Activated T-cell treated with anti-CD3 and anti-CD28 coated beads, Interleukin-2, amount 50 U/mL, for 72 hours (primary cell): ENCODE measurements at regions not wholly inside any gene's neighbourhood (a gene's known extent, or its start where the extent isn't known, plus 50 kb on each side); places are given as distances from the start of the nearest gene placed in this dataset.
"Not testable (repeated sequence)": the region's sequence is repeated elsewhere in the genome, so short reads cannot be mapped to it uniquely, and the experiment has no call there.

ENCODE experiments used
- ATAC-seq, 2 donors: fragments of 150-1000 bp; cut with Tn5 transposase; replicated peaks in 1 of 2; 2 replicates each; pipeline ENCODE4 v1.10.0; 2021; ENCODE audit warnings: moderate library complexity in 2 of 2, mild to moderate bottlenecking in 1 of 2
- DNase-seq, 2 donors: peaks; one replicate each; pipeline ENCODE4 v3.0.0; 2021 to 2022; ENCODE audit warnings: mixed read lengths in 1 of 2
- H3K27ac Mint-ChIP-seq: one replicate; pipeline ENCODE4 v1.8.0; 2022; ENCODE audit warnings: mild to moderate bottlenecking, moderate library complexity, mixed read lengths
- H3K27me3 Mint-ChIP-seq: one replicate; pipeline ENCODE4 v1.8.0; 2022; ENCODE audit warnings: low read depth, mixed read lengths
- H3K36me3 Mint-ChIP-seq, 2 donors: one replicate each; pipeline ENCODE4 v1.8.0; 2022; ENCODE audit warnings: mixed read lengths in 2 of 2, mild to moderate bottlenecking in 1 of 2; ENCODE audit not compliant: insufficient read depth in 2 of 2
- H3K4me1 Mint-ChIP-seq: one replicate; pipeline ENCODE4 v1.8.0; 2022; ENCODE audit warnings: low read depth, mixed read lengths
- H3K4me3 Mint-ChIP-seq, 2 donors: one replicate each; pipeline ENCODE4 v1.8.0; 2022; ENCODE audit warnings: mild to moderate bottlenecking in 2 of 2, mixed read lengths in 2 of 2, moderate library complexity in 2 of 2
- H3K9me3 Mint-ChIP-seq, 2 donors: one replicate each; pipeline ENCODE4 v1.8.0; 2022; ENCODE audit warnings: mixed read lengths in 2 of 2

- Mint-ChIP-seq H3K4me1 (no peaks in the 10 kb centered on the region), H3K27me3 (peaks cover 13% of the 10 kb centered on the region), H3K27ac (no peak overlapping the region), H3K36me3 (no peaks in the 10 kb centered on the region), H3K4me3 (no peak overlapping the region), H3K9me3 (peaks cover 0 to 4% of the 10 kb centered on the region in 2 donors)
- DNase-seq (no peak), ATAC-seq (no peak)
Measured at GRCh38 chrX:128518508-128518907, 466.3 kb upstream of the ACTRT1 start.

- Mint-ChIP-seq H3K36me3 (no peaks in the 10 kb centered on the region), H3K27me3 (peaks cover 13% of the 10 kb centered on the region), H3K4me1 (no peaks in the 10 kb centered on the region), H3K9me3 (peaks cover 0 to 4% of the 10 kb centered on the region in 2 donors), H3K27ac (no peak overlapping the region), H3K4me3 (no peak overlapping the region)
- DNase-seq = no peak
- no peak for ATAC-seq
Measured at GRCh38 chrX:128517691-128518090, 465.5 kb upstream of the ACTRT1 start.

GRCh38 chrX:128504496-128504895 is 452.3 kb upstream of the ACTRT1 start:
- no peaks in the 10 kb centered on the region for H3K4me1 Mint-ChIP-seq
- ATAC-seq (no peak), DNase-seq (no peak)
- no peaks in the 10 kb centered on the region for H3K36me3 Mint-ChIP-seq
- H3K27ac Mint-ChIP-seq = no peak overlapping the region
- no peak overlapping the region for H3K4me3 Mint-ChIP-seq
- no peaks in the 10 kb centered on the region for H3K27me3 Mint-ChIP-seq
- H3K9me3 Mint-ChIP-seq = no peaks in the 10 kb centered on the region

GRCh38 chrX:128464116-128464515 is 411.9 kb upstream of the ACTRT1 start:
- Mint-ChIP-seq H3K27me3 (no peaks in the 10 kb centered on the region), H3K4me3 (no peak overlapping the region), H3K4me1 (no peaks in the 10 kb centered on the region), H3K9me3 (peaks cover 0 to 2% of the 10 kb centered on the region in 2 donors), H3K27ac (no peak overlapping the region), H3K36me3 (no peaks in the 10 kb centered on the region)
- DNase-seq (no peak), ATAC-seq (no peak)

GRCh38 chrX:128460835-128461234 is 408.6 kb upstream of the ACTRT1 start:
- Mint-ChIP-seq H3K4me1 (no peaks in the 10 kb centered on the region), H3K27ac (no peak overlapping the region), H3K27me3 (no peaks in the 10 kb centered on the region), H3K4me3 (no peak overlapping the region), H3K9me3 (peaks cover 0 to 2% of the 10 kb centered on the region in 2 donors), H3K36me3 (no peaks in the 10 kb centered on the region)
- ATAC-seq (no peak), DNase-seq (no peak)

- H3K27ac Mint-ChIP-seq = no peak overlapping the region
- no peak overlapping the region for H3K4me3 Mint-ChIP-seq
- peaks cover 2 to 6% of the 10 kb centered on the region in 2 donors for H3K36me3 Mint-ChIP-seq
- no peaks in the 10 kb centered on the region for H3K27me3 Mint-ChIP-seq
- peaks cover 5 to 6% of the 10 kb centered on the region in 2 donors for H3K9me3 Mint-ChIP-seq
- no peak for ATAC-seq
- H3K4me1 Mint-ChIP-seq = no peaks in the 10 kb centered on the region
- DNase-seq = no peak
Measured at GRCh38 chrX:128458888-128459287, 406.7 kb upstream of the ACTRT1 start.

GRCh38 chrX:128457674-128458073 is 405.5 kb upstream of the ACTRT1 start:
- Mint-ChIP-seq H3K4me3 (no peak overlapping the region), H3K9me3 (peaks cover 6% of the 10 kb centered on the region in 2 donors), H3K27me3 (no peaks in the 10 kb centered on the region), H3K27ac (no peak overlapping the region), H3K36me3 (peaks cover 2 to 6% of the 10 kb centered on the region in 2 donors), H3K4me1 (no peaks in the 10 kb centered on the region)
- DNase-seq (no peak), ATAC-seq (no peak)

GRCh38 chrX:128439159-128439558 is 387.0 kb upstream of the ACTRT1 start:
- peaks cover 0 to 4% of the 10 kb centered on the region in 2 donors for H3K9me3 Mint-ChIP-seq
- peaks cover 5% of the 10 kb centered on the region for H3K27me3 Mint-ChIP-seq
- DNase-seq (no peak), ATAC-seq (no peak)
- H3K4me1 Mint-ChIP-seq = no peaks in the 10 kb centered on the region
- no peak overlapping the region for H3K4me3 Mint-ChIP-seq
- no peaks in the 10 kb centered on the region for H3K36me3 Mint-ChIP-seq
- H3K27ac Mint-ChIP-seq = no peak overlapping the region

GRCh38 chrX:128438082-128438481 is 385.9 kb upstream of the ACTRT1 start:
- Mint-ChIP-seq H3K4me3 (no peak overlapping the region), H3K27ac (no peak overlapping the region), H3K36me3 (no peaks in the 10 kb centered on the region), H3K27me3 (peaks cover 5% of the 10 kb centered on the region), H3K9me3 (peaks cover 0 to 4% of the 10 kb centered on the region in 2 donors), H3K4me1 (no peaks in the 10 kb centered on the region)
- DNase-seq = no peak
- no peak for ATAC-seq

GRCh38 chrX:128436397-128437103 is 384.3 kb upstream of the ACTRT1 start:
- DNase-seq (no peak), ATAC-seq (no peak)
- no peak overlapping the region for H3K27ac Mint-ChIP-seq
- peaks cover 9% of the 10 kb centered on the region for H3K27me3 Mint-ChIP-seq
- H3K4me3 Mint-ChIP-seq = no peak overlapping the region
- peaks cover 0 to 4% of the 10 kb centered on the region in 2 donors for H3K9me3 Mint-ChIP-seq
- H3K4me1 Mint-ChIP-seq = no peaks in the 10 kb centered on the region
- H3K36me3 Mint-ChIP-seq = no peaks in the 10 kb centered on the region

- no peak overlapping the region for H3K27ac Mint-ChIP-seq
- H3K4me1 Mint-ChIP-seq = no peaks in the 10 kb centered on the region
- ATAC-seq = no peak
- no peaks in the 10 kb centered on the region for H3K9me3 Mint-ChIP-seq
- DNase-seq = no peak
- H3K27me3 Mint-ChIP-seq = no peaks in the 10 kb centered on the region
- H3K36me3 Mint-ChIP-seq = no peaks in the 10 kb centered on the region
- no peak overlapping the region for H3K4me3 Mint-ChIP-seq
Measured at GRCh38 chrX:128425546-128425945, 373.3 kb upstream of the ACTRT1 start.

- DNase-seq (no peak), ATAC-seq (no peak)
- Mint-ChIP-seq H3K9me3 (peaks cover 0 to 3% of the 10 kb centered on the region in 2 donors), H3K4me3 (no peak overlapping the region), H3K4me1 (no peaks in the 10 kb centered on the region), H3K27ac (no peak overlapping the region), H3K36me3 (no peaks in the 10 kb centered on the region), H3K27me3 (no peaks in the 10 kb centered on the region)
Measured at GRCh38 chrX:128408842-128409241, 356.6 kb upstream of the ACTRT1 start.

- DNase-seq = no peak
- no peaks in the 10 kb centered on the region for H3K9me3 Mint-ChIP-seq
- ATAC-seq = no peak
- H3K36me3 Mint-ChIP-seq = no peaks in the 10 kb centered on the region
- H3K4me3 Mint-ChIP-seq = no peak overlapping the region
- H3K27ac Mint-ChIP-seq = no peak overlapping the region
- H3K27me3 Mint-ChIP-seq = no peaks in the 10 kb centered on the region
- H3K4me1 Mint-ChIP-seq = no peaks in the 10 kb centered on the region
Measured at GRCh38 chrX:128396601-128397000, 344.4 kb upstream of the ACTRT1 start.

- H3K9me3 Mint-ChIP-seq, ATAC-seq, H3K4me3 Mint-ChIP-seq, H3K27ac Mint-ChIP-seq, H3K27me3 Mint-ChIP-seq, DNase-seq, H3K4me1 Mint-ChIP-seq, H3K36me3 Mint-ChIP-seq: not testable (repeated sequence)
Measured at GRCh38 chrX:128383846-128384245, 331.6 kb upstream of the ACTRT1 start.
